ENCODE measurements at regions not wholly inside any gene's neighbourhood (a gene's known extent, or its start where the extent isn't known, plus 50 kb on each side); places are given as distances from the start of the nearest gene placed in this dataset.

- TF ChIP-seq NCOA2 (IDR thresholded peaks at IDR 0.05; ENCODE audit: partially characterized antibody in 2 of 2) (no peak), PTTG1 (tag; IDR thresholded peaks at IDR 0.05; ENCODE audit: low read depth) (no peak), ZNF217 (CRISPR knock-in tag; IDR thresholded peaks at IDR 0.05) (no peak), ZBTB11 (CRISPR knock-in tag; IDR thresholded peaks at IDR 0.05) (no peak), ZNF133 (CRISPR knock-in tag; IDR thresholded peaks at IDR 0.05) (no peak), REST (IDR thresholded peaks at IDR 0.05; ENCODE audit: borderline replicate concordance) (no peak), REST (CRISPR knock-in tag; IDR thresholded peaks at IDR 0.05; ENCODE audit: low read depth) (no peak), ZNF507 (tag; conservative IDR thresholded peaks at IDR 0.05) (no peak), EZH2 (IDR thresholded peaks at IDR 0.05; ENCODE audit: borderline replicate concordance, low read depth, low read length) (no peak), HMGN3 (IDR thresholded peaks at IDR 0.05; ENCODE audit: borderline replicate concordance, extremely low read depth, insufficient read length, low read depth, low read length) (no peak)
- TF ChIP-seq, protein P1, sequence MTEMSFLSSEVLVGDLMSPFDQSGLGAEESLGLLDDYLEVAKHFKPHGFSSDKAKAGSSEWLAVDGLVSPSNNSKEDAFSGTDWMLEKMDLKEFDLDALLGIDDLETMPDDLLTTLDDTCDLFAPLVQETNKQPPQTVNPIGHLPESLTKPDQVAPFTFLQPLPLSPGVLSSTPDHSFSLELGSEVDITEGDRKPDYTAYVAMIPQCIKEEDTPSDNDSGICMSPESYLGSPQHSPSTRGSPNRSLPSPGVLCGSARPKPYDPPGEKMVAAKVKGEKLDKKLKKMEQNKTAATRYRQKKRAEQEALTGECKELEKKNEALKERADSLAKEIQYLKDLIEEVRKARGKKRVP (CRISPR knock-in tag; IDR thresholded peaks at IDR 0.05) = no peak
Measured at GRCh38 chr15:75770131-75770530, 57.5 kb upstream of the CSPG4 start.
